ENCODE measurements at regions not wholly inside any gene's neighbourhood (a gene's known extent, or its start where the extent isn't known, plus 50 kb on each side); places are given as distances from the start of the nearest gene placed in this dataset.
"Not testable (repeated sequence)": the region's sequence is repeated elsewhere in the genome, so short reads cannot be mapped to it uniquely, and the experiment has no call there.

DNA sequence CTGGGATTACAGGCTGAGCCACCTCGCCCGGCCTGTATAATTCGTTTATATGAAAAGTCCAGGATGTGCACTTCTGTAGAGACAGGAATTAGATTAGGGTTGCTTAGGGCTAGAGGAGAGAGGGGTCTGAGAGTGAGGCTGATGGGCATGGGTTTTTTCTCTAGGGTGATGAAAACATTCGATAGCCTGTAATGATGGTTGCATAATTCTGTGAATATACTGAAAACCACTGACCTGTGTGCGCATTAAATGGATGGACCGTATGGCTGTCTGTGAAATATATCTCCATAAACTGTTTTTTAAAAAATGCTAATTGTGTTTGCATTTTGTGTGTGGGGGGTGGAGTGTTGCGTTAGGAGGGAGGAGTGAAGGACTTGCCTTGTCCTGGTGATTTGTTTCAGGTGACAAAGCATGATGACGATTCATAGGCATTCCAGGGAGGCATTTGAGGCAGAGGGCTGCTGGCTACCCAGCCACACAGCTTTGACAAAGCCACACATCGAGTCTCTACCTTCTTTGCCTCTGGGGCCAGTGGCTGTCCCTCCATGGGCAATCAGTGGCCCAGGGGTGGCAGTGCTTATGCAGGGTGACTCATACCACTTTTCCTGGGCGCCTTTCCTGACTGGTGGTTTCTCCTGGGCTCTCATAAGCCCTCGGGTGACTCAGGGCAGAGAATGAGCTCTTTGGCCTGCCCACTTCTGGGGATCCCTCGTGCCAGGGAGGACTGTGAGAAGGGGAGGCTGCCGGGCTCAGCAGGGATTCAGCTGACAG lies 148.5 kb upstream of the WSCD1 start:
- 84% methylated on average over 13 of the region's 13 CpGs for WGBS
- H3K4me1 ChIP-seq (ENCODE audit: control insufficient read depth in 2 of 2, insufficient read depth in 2 of 2, low read length in 2 of 2) = no peaks in the 10 kb centered on the region
- H3K27ac ChIP-seq (ENCODE audit: low read depth in 1 of 2, low read length in 1 of 2) = no peak overlapping the region
- DNase-seq (ENCODE audit: low read depth in 6 of 9, low spot score in 9 of 9) = no peak
- H3K4me3 ChIP-seq (ENCODE audit: low read length in 2 of 2) = no peak overlapping the region
- H3K9me3 ChIP-seq (ENCODE audit: control insufficient read depth in 2 of 2, insufficient read depth in 1 of 2, low read length in 1 of 2) = no peaks in the 10 kb centered on the region
- no peaks in the 10 kb centered on the region for H3K36me3 ChIP-seq (ENCODE audit: control insufficient read depth in 2 of 2, insufficient read depth in 2 of 2, low read length in 1 of 2)
- no peaks in the 10 kb centered on the region for H3K27me3 ChIP-seq (ENCODE audit: control insufficient read depth in 2 of 2, insufficient read depth in 1 of 2, low read length in 1 of 2)

DNA sequence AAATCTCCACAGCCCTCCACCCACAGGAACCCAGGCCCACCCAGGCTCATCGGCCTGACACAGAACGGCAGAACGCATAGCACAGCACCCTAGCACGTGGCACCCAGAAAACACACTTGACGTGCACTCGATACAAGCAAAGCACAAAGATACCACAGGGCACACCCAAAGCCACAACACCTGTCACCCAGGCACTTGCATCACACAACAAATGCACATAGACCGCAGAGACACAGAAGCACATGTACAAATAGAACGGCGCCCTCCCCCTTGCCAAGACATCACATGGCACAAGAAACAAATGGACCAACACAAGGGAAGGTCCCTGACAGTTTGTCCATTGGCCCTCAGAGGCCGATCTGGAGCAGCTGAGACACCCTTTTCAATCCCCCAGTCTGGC lies 147.7 kb upstream of the WSCD1 start:
- no peak overlapping the region for H3K27ac ChIP-seq (ENCODE audit: low read depth in 1 of 2, low read length in 1 of 2)
- 94% methylated on average over 10 of the region's 10 CpGs for WGBS
- H3K9me3 ChIP-seq (ENCODE audit: control insufficient read depth in 2 of 2, insufficient read depth in 1 of 2, low read length in 1 of 2) = no peaks in the 10 kb centered on the region
- no peak overlapping the region for H3K4me3 ChIP-seq (ENCODE audit: low read length in 2 of 2)
- no peaks in the 10 kb centered on the region for H3K4me1 ChIP-seq (ENCODE audit: control insufficient read depth in 2 of 2, insufficient read depth in 2 of 2, low read length in 2 of 2)
- DNase-seq (ENCODE audit: low read depth in 6 of 9, low spot score in 9 of 9) = no peak
- no peaks in the 10 kb centered on the region for H3K27me3 ChIP-seq (ENCODE audit: control insufficient read depth in 2 of 2, insufficient read depth in 1 of 2, low read length in 1 of 2)
- no peaks in the 10 kb centered on the region for H3K36me3 ChIP-seq (ENCODE audit: control insufficient read depth in 2 of 2, insufficient read depth in 2 of 2, low read length in 1 of 2)

DNA sequence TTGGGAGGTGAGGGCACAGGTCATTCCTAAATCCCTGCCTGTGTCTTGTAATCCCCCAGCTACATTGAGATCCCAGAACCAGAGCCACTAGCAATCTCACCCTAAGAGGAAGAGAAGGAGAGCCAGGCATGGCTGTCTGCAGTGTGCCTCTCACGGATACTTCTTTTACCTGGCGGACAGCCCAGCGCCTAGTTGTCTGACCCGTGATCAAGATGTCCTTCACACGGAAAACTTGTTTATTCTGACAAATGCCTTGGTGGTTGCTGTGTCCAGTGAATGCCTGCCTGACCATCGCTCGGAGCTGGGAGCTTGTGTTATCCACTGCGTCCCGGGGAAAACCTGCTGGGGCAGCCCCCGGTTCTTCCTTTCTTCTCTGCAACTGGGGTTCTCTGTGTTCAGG lies 140.5 kb upstream of the WSCD1 start:
- DNase-seq (ENCODE audit: low read depth in 6 of 9, low spot score in 9 of 9) = no peak
- Histone ChIP-seq H3K4me1 (ENCODE audit: control insufficient read depth in 2 of 2, insufficient read depth in 2 of 2, low read length in 2 of 2) (no peaks in the 10 kb centered on the region), H3K36me3 (ENCODE audit: control insufficient read depth in 2 of 2, insufficient read depth in 2 of 2, low read length in 1 of 2) (no peaks in the 10 kb centered on the region), H3K9me3 (ENCODE audit: control insufficient read depth in 2 of 2, insufficient read depth in 1 of 2, low read length in 1 of 2) (peaks cover 3% of the 10 kb centered on the region in 2 donors), H3K27me3 (ENCODE audit: control insufficient read depth in 2 of 2, insufficient read depth in 1 of 2, low read length in 1 of 2) (no peaks in the 10 kb centered on the region), H3K4me3 (ENCODE audit: low read length in 2 of 2) (no peak overlapping the region), H3K27ac (ENCODE audit: low read depth in 1 of 2, low read length in 1 of 2) (no peak overlapping the region)
- 97% methylated on average over 10 of the region's 10 CpGs for WGBS

DNA sequence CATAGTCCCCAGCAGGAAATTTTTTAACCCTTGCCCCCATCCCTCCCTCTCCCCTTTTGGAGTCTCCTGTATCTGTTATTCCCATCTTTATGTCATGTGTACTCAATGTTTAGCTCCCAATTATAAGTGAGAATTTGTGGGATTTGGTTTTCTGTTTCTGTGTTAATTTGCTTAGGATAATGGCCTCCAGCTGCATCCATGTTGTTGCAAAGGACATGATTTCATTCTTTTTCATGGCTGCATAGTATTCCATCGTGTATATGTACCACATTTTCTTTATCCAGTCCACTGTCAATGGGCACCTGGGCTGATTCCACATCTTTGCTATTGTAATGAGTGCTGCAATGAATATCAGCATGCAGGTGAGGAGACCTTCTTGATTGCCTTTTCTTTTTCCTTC lies 139.6 kb upstream of the WSCD1 start:
- not testable (repeated sequence) for H3K27me3 ChIP-seq (ENCODE audit: control insufficient read depth in 2 of 2, insufficient read depth in 1 of 2, low read length in 1 of 2); H3K4me1 ChIP-seq (ENCODE audit: control insufficient read depth in 2 of 2, insufficient read depth in 2 of 2, low read length in 2 of 2); H3K36me3 ChIP-seq (ENCODE audit: control insufficient read depth in 2 of 2, insufficient read depth in 2 of 2, low read length in 1 of 2); H3K27ac ChIP-seq (ENCODE audit: low read depth in 1 of 2, low read length in 1 of 2); H3K9me3 ChIP-seq (ENCODE audit: control insufficient read depth in 2 of 2, insufficient read depth in 1 of 2, low read length in 1 of 2); DNase-seq (ENCODE audit: low read depth in 6 of 9, low spot score in 9 of 9); H3K4me3 ChIP-seq (ENCODE audit: low read length in 2 of 2)
- WGBS = 53% methylated on average over 1 of the region's 1 CpG

DNA sequence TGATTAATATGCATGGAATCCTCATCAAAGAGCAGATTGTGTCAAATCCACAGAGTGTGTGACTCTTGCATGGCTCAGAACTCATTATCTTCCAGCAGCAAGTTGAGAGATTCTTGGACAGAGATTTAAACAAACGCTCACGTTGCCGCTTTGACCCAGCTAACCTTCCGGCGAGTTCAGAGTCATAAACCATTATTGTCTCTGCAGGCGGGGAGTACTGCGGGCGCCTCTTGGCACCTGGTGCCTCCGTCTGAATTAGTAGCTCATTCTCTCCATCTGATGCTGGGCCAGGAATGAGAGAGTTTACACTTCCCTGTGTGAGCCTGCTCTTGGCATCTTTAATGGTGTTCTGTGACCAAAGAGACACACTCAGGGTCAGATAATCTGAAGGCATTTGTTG lies 138.6 kb upstream of the WSCD1 start:
- Histone ChIP-seq H3K27me3 (ENCODE audit: control insufficient read depth in 2 of 2, insufficient read depth in 1 of 2, low read length in 1 of 2) (no peaks in the 10 kb centered on the region), H3K9me3 (ENCODE audit: control insufficient read depth in 2 of 2, insufficient read depth in 1 of 2, low read length in 1 of 2) (peaks cover 3% of the 10 kb centered on the region in 2 donors), H3K36me3 (ENCODE audit: control insufficient read depth in 2 of 2, insufficient read depth in 2 of 2, low read length in 1 of 2) (no peaks in the 10 kb centered on the region), H3K4me1 (ENCODE audit: control insufficient read depth in 2 of 2, insufficient read depth in 2 of 2, low read length in 2 of 2) (no peaks in the 10 kb centered on the region), H3K27ac (ENCODE audit: low read depth in 1 of 2, low read length in 1 of 2) (no peak overlapping the region), H3K4me3 (ENCODE audit: low read length in 2 of 2) (no peak overlapping the region)
- WGBS = 54% methylated on average over 9 of the region's 9 CpGs
- DNase-seq (ENCODE audit: low read depth in 6 of 9, low spot score in 9 of 9) = no peak

DNA sequence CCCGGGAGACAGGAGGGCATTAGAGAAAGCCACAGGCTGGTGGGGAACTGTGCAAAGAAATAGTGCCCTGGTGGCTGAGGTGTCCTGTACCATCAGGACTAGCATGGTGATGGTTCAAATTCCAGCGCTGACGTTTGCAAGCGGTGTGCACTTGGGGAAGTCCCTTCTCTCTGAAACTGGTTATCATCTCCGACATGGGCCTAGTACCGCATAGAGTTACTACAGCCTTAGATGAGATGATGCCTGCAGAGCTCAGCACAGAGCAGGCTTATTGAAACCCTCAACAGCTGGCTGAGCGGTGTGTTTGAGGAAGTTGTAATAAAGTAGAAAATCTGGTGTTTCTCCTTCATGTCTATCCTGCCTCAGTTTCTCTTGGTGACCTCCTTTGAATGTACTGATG lies 136.7 kb upstream of the WSCD1 start:
- H3K27ac ChIP-seq (ENCODE audit: low read depth in 1 of 2, low read length in 1 of 2) = no peak overlapping the region
- H3K9me3 ChIP-seq (ENCODE audit: control insufficient read depth in 2 of 2, insufficient read depth in 1 of 2, low read length in 1 of 2) = peaks cover 3% of the 10 kb centered on the region in 2 donors
- H3K36me3 ChIP-seq (ENCODE audit: control insufficient read depth in 2 of 2, insufficient read depth in 2 of 2, low read length in 1 of 2) = no peaks in the 10 kb centered on the region
- 83% methylated on average over 7 of the region's 7 CpGs for WGBS
- no peaks in the 10 kb centered on the region for H3K27me3 ChIP-seq (ENCODE audit: control insufficient read depth in 2 of 2, insufficient read depth in 1 of 2, low read length in 1 of 2)
- no peak overlapping the region for H3K4me3 ChIP-seq (ENCODE audit: low read length in 2 of 2)
- no peaks in the 10 kb centered on the region for H3K4me1 ChIP-seq (ENCODE audit: control insufficient read depth in 2 of 2, insufficient read depth in 2 of 2, low read length in 2 of 2)
- DNase-seq (ENCODE audit: low read depth in 6 of 9, low spot score in 9 of 9) = no peak

DNA sequence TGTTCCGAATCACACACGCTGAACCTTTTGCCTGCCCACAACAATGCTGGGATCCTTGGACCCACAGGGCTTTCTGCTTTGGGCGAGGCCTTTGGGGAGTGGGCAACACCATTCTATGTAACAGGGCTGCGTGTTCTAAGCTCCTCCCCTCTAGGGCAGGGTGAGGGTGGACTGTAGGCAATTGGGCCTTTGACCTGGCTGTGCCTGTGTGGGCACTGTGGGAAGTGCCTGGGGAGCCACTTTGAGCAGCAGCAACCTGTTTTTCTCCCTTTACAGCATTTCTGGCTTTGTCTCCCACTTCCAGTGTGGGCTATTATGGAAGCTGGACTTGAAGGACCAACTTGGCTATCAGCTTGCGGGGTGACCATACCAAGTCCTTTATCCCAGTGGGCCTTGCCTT lies 128.9 kb upstream of the WSCD1 start:
- Histone ChIP-seq H3K27me3 (ENCODE audit: control insufficient read depth in 2 of 2, insufficient read depth in 1 of 2, low read length in 1 of 2) (no peaks in the 10 kb centered on the region), H3K9me3 (ENCODE audit: control insufficient read depth in 2 of 2, insufficient read depth in 1 of 2, low read length in 1 of 2) (no peaks in the 10 kb centered on the region), H3K36me3 (ENCODE audit: control insufficient read depth in 2 of 2, insufficient read depth in 2 of 2, low read length in 1 of 2) (no peaks in the 10 kb centered on the region), H3K27ac (ENCODE audit: low read depth in 1 of 2, low read length in 1 of 2) (no peak overlapping the region), H3K4me1 (ENCODE audit: control insufficient read depth in 2 of 2, insufficient read depth in 2 of 2, low read length in 2 of 2) (no peaks in the 10 kb centered on the region), H3K4me3 (ENCODE audit: low read length in 2 of 2) (no peak overlapping the region)
- WGBS = 91% methylated on average over 5 of the region's 5 CpGs
- no peak for DNase-seq (ENCODE audit: low read depth in 6 of 9, low spot score in 9 of 9)

DNA sequence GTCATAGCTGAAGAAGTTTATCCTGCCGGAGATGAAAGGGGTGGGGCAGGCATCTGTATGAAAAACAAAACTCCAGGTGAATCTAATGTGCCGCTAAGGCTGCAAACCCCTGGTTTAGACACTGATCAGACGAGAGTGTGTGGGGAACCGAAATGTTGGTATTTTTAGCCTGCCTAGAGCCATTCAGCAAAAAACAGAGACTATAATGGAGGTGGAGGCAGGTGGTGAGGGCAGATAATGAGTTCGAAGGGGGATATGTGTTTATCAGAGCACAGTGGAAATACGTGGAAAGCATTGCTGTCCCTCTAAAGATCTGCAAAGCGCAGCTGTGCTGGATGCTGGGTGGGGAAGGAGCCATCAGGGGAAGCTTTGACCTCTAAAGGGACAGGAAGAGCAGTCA lies 127.5 kb upstream of the WSCD1 start:
- no peaks in the 10 kb centered on the region for H3K9me3 ChIP-seq (ENCODE audit: control insufficient read depth in 2 of 2, insufficient read depth in 1 of 2, low read length in 1 of 2)
- H3K27me3 ChIP-seq (ENCODE audit: control insufficient read depth in 2 of 2, insufficient read depth in 1 of 2, low read length in 1 of 2) = no peaks in the 10 kb centered on the region
- no peak overlapping the region for H3K27ac ChIP-seq (ENCODE audit: low read depth in 1 of 2, low read length in 1 of 2)
- 48% methylated on average over 7 of the region's 7 CpGs for WGBS
- DNase-seq (ENCODE audit: low read depth in 6 of 9, low spot score in 9 of 9) = no peak
- no peaks in the 10 kb centered on the region for H3K4me1 ChIP-seq (ENCODE audit: control insufficient read depth in 2 of 2, insufficient read depth in 2 of 2, low read length in 2 of 2)
- H3K4me3 ChIP-seq (ENCODE audit: low read length in 2 of 2) = no peak overlapping the region
- H3K36me3 ChIP-seq (ENCODE audit: control insufficient read depth in 2 of 2, insufficient read depth in 2 of 2, low read length in 1 of 2) = no peaks in the 10 kb centered on the region

DNA sequence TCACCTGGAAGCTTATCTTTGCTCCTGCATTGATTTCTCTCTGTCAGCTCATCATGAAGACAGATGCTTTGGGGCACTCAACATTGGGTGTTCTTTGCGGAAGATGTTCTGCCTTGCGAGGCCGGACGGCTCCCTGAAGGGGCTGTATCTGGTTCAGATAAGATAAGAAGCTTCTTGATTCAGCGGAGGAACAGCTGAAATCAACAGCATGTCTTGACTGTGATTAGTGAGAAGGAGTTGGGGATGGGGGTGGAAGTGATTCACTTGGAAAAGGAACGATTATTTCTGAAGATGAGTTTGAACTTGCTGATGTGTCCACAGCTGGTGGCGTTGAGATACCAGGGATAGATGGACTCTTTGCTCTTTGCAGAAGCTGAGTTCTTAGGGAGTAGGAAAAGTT lies 126.9 kb upstream of the WSCD1 start:
- H3K9me3 ChIP-seq (ENCODE audit: control insufficient read depth in 2 of 2, insufficient read depth in 1 of 2, low read length in 1 of 2) = no peaks in the 10 kb centered on the region
- no peak for DNase-seq (ENCODE audit: low read depth in 6 of 9, low spot score in 9 of 9)
- no peaks in the 10 kb centered on the region for H3K27me3 ChIP-seq (ENCODE audit: control insufficient read depth in 2 of 2, insufficient read depth in 1 of 2, low read length in 1 of 2)
- WGBS = 77% methylated on average over 7 of the region's 7 CpGs
- no peak overlapping the region for H3K27ac ChIP-seq (ENCODE audit: low read depth in 1 of 2, low read length in 1 of 2)
- no peaks in the 10 kb centered on the region for H3K4me1 ChIP-seq (ENCODE audit: control insufficient read depth in 2 of 2, insufficient read depth in 2 of 2, low read length in 2 of 2)
- H3K4me3 ChIP-seq (ENCODE audit: low read length in 2 of 2) = no peak overlapping the region
- no peaks in the 10 kb centered on the region for H3K36me3 ChIP-seq (ENCODE audit: control insufficient read depth in 2 of 2, insufficient read depth in 2 of 2, low read length in 1 of 2)
